ENCODE measurements at regions not wholly inside any gene's neighbourhood (a gene's known extent, or its start where the extent isn't known, plus 50 kb on each side); places are given as distances from the start of the nearest gene placed in this dataset.
"Not testable (repeated sequence)": the region's sequence is repeated elsewhere in the genome, so short reads cannot be mapped to it uniquely, and the experiment has no call there.

DNA sequence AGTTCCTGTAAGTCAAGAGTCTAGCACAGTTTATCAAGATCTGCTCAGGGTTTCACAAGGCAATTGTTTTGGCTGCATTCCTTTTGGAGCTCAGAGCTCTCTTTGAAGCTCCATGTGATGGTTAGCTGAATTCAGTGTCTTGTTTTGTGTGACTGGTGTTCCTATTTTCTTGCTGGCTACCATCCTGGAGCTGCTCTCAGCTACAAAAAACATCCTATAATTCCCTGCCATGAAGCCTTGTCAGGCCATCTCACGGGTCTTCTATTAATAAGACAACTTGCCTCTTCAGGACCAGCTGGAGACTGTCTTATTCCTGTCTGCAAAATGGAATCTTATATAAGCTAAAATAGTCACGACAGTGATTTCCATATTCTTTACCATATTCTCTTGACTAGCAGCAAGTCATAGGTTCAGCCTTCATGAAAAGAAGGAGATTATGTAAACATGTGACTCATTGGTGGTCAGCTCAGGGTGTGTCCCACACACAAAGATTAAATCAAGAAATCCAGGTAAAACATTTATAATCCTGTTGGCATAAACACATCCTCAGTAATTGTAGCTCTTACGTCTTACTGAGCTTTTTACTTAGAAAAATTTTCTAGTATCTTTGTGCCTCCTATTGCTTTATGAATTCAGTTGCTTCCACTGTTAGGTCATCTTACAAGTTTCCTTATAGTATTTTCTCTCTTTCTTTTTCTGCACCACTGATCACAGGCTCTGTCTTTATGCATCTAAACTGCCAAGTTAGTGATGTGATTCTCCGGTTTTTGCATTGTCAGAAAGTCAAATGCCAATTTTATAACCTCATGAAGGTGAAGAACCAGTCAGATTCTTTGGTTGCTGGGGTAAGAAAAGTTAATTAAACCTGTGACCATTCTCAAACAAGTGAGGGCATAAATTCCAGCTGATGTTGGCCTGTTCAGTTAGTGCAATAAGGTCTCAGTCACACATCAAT is 378.5 kb upstream of the MGAT4C start:
- DNase-seq: no peak

DNA sequence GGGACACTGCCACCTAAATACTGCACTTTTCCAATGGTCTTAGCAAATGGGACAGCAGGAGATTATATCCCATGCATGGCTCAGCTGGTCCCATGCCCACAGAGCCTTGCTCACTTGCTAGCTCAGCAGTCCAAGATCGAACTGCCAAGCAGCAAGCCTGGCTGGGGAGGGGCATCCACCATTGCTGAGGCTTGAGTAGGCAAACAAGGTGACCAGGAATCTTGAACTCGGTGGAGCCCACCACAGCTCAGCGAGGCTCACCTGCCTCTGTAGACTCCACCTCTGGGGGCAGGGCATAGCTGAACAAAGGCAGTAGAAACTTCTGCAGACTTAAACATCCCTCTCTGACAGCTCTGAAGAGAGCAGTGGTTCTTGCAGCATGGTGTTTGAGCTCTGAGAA is 370.8 kb upstream of the MGAT4C start:
- DNase-seq: no peak

DNA sequence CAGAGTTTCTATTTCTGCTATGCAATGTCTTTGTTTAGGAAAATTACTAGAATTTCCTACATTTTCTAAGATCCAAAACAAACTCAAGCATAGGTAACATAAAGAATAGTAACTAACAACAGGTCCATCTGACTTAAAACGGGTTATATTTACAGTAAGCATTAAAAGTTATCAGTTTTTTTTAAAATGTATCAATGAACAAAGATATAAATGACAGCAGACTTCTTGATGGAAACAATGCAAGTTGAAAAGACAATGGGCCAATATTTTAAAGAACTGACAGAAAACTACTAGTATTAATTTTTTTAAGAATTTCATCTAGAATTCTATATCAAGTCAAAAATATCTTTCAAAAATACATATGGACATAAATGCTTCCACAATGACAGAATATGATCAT is 367.1 kb upstream of the MGAT4C start:
- no peak for DNase-seq

DNA sequence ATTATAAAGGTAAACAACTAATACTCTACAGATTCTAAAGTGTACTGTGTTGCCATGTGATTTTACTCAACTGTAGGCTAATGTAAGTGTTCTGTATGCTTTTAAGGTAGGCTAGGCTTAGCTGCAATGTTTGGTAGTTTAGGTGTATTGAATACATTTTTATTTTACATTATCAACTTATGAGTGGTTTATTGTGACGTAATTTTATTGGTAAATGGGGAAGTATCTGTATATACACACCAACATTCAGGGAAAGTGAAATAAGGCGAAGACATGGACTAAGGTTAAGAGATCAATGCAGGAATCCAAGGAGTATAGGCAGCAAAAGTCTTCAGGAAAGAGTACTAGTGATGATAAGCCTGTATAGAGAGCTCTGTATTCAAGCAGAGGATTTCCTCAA is 365.8 kb upstream of the MGAT4C start:
- DNase-seq: no peak

DNA sequence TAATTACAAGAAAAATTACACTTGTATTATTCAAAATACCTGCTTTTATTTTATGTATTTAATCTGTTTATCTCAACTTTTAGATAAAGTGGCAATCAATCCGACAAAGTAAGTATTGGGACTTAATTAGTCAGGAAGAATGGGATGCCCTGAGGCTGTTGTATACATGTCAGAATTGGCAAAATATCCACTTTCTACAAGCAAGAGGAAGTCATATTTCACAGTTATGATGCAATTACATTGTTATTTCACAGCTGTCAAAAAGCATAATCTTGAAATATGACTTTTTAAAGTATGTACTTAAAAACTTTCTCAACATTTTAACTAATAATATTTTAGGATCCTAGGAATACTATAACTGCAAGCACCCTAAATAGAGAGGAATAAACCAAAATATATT is 357.1 kb upstream of the MGAT4C start:
- no peak for DNase-seq

DNA sequence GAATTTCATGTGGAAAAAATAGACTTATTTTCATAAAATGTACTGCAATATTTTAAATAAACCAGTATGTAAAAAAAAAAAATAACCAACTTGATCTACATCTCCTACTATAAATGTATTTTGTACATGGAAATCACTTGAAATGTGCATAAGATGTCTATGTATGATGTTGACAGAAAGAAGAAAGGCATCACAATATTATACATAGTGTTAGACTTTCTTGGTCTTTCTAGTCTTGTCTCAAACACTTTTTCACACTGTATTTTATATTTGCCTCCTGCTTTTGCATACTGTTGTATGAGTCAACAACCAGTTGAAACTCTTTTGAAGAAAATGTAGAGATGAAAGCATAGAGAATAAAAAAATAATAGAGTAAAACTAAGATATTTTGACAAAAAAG is 352.4 kb upstream of the MGAT4C start:
- no peak for DNase-seq

DNA sequence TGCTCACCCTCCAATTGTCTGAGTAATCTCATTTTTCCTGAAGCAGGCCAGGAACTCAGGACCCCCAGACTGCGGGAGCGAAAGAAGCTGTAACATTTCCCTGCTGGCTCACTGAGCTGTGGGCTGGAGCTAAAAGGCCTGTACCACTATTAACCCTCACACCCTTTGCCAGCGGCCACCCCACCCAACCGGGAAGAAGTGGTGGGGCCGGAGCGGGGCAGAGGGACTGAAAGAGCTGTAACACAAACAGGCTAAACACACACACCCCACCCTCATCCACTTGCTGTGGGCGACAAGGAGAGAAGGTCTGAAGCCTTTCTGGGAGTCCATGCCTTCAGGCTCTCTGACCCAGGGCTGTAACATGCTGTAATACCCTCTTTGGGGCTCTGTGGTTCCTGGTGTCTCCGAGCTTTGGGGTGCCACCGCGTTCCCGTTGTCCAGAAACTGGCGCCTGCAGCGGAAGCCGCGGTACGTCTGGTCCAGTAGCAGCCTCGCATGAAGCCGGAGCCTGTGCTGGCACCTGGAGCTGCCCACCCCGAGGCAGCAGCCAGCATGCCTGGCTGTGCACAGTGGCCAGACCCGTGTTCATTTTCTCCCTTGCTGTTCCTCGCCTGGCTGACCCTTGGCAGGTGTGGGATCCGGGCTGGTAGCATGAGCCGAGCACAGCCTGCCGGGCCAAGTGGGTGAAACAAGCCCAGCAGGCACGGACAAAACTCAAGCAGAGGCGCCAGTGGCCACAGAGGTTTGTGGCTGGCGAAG is 345.5 kb upstream of the MGAT4C start:
- no peak for DNase-seq

DNA sequence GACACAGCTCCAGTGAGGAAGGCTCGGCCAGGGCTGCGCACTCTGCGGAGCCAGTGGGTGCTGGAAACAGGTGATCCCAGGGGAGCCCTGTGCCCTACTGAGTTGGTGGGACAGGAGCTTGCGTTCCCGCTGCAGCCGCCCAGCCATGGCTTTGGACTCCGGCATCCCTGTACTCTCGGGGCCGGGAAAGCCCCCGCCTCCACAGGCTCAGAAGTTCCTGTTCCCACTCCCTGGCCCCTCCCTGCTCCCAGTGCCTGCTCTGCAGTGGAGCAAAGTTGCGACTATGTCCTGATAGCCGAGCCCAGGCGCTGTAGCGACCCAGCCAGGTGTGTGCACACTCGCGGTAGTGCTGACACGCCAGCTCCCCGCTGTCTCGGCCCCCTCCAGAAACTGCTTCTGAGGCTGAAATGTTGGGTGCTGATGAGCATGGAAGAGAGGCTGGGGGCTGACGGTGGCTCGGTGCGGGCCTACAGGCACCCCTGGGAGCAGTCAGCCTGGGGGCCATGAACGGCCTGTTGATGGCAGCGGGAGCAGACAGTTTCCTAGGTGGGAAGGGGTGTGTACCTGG is 344.6 kb upstream of the MGAT4C start:
- DNase-seq: no peak

DNA sequence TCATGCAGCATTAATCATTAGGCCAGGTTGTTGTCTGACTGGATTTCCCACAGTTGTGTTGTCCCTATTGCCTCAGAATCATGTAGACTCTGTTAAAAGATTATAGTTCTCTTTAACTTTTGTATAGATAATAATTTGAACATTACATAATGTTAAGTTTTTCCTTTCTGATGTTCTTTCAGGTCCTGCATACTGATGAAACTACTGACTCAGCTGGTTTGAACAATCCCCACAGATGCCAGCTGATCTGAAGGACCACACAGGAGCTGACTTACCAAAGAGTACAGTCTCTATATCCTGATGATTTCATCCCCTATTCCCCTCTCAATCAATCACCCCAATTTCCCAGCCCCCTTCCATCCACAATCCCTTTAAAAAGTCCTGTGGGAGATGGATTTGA is 341.2 kb upstream of the MGAT4C start:
- DNase-seq: no peak

DNA sequence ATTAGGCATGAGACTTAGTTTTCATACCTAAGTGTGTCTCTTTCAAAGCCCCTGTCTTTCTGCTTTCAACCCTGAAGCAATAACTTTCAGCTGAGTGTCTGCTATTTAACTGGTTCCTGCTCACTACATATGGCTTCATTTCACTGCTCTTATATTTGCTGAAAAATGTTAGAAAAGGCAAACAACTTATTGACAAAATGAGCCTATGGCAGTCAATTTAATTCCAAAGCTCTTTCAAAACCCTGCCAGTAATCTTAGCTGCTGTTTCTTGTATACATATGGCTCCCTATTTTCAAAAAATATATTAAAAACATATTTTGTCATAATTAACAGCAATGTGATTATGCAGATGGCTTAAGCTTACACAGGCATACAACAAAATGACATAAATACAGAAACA is 334.1 kb upstream of the MGAT4C start:
- no peak for DNase-seq

DNA sequence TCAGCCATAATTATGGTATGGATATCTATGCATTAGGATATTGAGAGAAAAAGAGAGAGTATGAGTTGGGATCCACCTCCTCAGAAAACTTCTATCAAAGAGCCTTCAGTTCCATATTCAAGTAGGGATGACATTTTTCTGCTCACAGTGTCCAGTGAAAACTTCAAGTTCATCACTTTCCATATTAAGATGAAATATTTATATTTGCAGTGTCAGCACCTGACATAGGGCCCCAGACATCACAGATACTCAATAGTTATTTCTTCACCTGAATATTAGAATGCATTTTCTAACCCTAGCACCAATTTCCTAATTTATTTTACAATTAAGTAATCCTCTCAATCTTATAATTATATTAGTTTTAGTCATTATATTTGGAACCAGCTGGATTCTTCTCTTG is 318.0 kb upstream of the MGAT4C start:
- no peak for DNase-seq

DNA sequence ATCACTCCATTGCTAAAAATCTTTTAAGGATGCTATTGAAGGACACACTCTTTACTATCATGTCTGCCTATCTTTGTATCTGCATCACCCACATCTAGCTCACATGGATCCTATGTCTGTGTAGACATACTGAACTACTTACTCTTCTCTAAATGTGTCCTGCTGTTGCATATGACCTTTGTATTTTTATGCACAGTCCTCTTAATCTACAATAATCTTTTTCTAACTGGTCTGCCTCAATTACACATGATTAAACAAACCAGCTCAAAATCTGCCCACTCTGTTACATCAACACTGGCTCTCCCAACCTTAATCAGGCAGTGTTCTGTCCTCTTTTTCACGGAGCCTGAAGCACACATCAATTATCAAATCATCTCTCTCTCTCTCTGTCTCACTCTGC is 316.3 kb upstream of the MGAT4C start:
- DNase-seq: no peak

DNA sequence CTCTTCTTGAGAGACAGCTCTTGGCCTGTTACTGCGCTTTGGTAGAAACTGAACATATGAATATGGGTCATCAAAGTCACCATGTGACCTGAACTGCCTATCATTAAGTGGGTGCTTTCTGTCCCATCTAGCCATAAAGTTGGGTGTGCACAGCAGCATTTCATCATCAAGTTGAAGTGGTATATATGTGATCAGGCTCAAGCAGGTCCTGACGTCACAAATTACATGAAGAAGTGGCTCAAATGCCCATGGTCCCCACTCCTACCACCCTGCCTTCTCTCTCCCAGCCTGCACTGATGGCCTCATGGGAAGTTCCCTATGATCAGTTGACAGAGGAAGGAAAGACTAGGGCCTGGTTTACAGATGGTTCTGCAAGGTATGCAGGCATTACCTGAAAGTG is 308.8 kb upstream of the MGAT4C start:
- DNase-seq: no peak

DNA sequence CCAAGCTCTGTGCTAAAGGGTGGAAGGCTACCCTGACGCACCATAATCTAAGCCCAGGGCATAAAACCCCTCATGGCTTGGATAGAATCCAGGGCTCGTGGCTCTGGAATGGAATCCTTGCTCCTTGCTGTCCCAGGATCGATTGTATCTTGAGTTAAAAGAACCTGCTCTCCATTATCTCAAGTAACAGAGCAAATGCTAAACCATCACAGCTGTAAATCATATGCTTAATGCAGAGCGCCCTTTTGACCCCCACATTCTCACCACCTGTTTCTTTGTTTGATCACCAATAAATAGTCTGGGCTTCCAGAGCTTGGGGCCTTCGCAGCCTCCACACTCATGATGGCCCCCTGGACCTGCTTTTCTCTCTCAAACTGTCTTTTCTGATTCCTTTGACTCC is 299.3 kb upstream of the MGAT4C start:
- not testable (repeated sequence) for DNase-seq

DNA sequence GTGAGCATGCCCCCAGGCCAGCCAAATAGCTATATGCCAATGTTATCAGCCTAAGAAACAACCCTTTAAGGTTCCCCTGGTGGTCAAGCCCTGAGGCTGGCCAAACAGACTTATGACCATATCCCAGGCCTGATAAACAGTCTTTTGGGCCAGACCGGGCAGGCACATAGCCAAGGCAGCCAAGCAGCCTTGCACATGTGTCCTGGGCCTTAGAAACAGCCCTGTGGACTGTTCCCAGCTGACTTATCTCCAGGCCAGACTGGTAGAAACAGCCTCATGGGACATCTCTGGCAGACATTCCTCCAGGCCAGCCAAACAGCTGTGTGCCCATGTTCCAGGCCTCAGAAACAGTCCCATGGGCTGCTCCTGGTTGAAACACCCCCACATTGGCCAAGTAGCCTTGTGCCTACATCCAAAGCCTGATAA is 295.0 kb upstream of the MGAT4C start:
- no peak for DNase-seq

DNA sequence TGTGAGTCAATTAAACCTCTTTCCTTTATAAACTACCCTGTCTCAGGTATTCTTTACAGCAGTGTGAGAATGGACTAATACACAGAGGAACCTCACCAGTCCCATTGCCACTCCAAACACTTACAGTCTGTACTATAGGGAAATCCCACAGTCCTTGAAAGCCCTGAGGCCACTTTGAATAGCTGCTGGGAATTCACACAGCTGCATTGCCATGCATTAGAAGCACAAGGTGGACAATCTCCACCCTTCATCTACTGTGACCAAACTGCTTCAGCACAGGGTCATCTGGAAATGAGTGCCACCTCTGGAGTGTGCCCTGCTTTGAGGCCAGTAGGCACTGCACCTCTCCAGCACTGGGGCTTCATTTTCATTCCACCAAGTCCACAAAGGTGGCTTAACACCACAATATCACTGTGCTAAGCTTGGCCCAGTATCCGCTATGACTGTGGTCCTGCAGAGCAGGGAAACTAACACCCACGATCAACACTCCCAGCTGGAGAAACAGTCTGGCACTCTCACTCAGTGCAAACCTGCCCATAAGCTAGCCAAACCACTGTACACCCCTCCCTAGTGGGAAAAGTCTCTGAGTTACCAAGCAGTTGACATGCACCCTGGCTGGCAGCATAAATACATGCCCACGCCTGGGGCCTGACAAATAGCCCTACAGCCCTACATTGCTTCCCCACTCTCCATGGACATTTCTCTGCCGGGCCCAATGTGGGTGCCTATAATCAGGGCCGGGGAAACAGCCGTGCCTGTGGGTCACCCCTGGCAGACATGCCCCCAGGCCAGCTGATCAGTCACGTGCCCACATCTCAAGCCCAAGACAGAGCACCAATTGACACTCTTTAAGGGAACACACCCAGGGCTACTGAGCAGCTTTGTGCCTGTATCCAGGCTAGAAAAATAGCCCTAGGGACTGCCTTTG is 294.3 kb upstream of the MGAT4C start:
- no peak for DNase-seq

DNA sequence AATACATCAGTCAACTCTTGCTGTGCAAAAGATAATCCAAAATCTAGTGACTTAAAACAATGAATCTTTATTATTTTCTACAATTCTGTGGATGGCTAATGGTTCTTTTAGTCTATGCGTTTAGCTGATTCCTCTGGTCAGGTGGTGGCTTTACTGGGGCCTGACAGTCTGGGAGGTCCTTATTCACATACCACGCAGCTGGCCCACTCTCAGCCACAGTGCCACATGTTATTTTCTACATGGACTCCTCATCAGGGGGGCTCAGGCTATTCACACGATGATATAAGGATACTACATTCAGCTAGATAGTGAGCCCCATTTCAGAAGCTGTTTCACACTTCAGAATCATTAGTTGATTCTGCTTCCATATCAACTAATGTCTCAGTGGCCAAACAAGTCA is 287.5 kb upstream of the MGAT4C start:
- no peak for DNase-seq

DNA sequence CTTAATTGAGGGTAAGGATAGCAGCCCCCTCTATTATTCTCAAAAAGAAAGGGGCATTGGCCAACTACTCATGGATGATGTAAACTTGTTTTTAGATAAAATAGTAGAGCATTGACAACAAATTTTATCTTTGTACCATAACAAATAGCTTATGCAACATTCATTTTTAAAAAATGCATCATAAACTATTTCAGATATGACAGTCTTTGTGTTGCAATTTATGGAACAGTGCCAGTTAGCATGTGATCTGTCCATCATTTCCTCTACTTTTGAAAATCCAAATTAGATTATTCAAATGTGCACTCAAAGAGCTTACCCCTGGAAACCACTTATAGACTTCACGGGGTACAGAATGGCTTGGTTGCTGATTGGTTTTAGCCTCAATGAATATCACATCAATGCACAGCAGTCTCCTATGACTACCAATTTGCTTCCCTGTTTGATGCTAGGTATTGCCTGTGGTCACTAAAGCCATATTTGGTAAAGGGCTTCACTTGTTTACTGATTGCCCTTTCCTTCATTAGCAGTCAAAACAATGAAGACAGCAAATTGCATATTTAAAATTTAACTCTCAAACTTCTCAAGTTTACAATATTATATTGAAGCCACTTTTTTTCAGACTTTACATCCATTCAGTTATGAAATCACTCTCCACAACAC is 274.9 kb upstream of the MGAT4C start:
- no peak for DNase-seq

DNA sequence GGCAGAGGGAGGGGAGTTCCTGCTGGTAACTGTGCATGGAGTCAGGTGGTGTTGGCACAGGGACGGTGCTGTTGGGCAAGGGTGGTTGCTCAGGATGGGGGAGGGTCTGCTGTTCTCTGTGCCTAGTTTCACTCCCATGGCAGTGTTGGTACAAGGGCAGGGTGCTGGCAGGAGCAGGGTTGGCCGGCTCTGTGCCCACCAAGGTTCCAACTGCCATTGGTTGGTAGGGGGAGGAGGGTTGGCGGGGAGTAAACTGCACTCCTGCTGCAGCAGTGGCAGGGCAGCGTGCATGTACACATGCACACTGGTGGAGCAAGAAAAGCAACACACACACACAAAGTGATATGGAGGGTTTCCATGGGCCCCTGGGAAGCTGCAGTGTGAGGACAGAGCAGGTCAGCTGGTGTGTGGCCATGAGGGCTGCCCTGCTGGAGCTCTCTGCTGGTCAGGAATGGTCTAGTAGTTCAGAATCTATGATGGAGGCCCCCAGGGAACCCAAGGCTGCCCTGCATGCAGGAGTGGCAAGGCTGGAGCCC is 269.9 kb upstream of the MGAT4C start:
- no peak for DNase-seq

DNA sequence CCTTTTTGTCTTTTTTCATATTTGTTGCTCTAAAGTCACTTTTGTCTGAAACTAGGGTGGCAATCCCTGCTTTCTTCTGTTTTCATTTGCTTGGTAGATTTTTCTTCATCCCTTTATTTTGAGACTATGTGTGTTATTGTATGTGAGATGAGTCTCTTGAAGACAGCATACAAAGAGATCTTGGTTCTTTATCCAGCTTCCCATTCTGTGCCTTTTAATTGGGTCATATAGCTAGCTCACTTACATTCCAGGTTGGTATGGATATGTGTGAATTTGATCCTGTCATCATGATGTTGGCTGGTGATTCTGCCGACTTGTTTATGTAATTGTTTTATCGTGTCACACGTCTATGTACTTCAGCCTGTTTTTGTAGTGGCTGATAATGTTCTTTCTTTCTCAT is 267.7 kb upstream of the MGAT4C start:
- no peak for DNase-seq

DNA sequence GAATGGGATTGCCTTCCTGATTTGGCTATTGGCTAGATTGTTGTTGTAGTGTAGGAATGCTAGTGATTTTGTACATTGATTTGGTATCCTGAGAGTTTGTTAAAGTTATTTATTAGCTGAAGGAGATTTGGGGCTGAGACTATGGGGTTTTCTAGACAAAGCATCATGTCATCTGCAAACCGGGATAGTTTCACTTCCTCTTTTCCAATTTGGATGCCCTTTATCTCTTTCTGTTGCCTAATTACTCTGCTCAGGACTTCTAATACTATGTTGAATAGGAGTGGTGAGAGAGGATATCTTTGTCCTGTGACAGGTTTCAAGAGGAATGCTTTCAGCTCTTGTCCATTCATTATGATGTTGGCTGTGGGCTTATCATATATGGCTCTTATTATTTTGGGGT is 265.7 kb upstream of the MGAT4C start:
- DNase-seq: no peak

DNA sequence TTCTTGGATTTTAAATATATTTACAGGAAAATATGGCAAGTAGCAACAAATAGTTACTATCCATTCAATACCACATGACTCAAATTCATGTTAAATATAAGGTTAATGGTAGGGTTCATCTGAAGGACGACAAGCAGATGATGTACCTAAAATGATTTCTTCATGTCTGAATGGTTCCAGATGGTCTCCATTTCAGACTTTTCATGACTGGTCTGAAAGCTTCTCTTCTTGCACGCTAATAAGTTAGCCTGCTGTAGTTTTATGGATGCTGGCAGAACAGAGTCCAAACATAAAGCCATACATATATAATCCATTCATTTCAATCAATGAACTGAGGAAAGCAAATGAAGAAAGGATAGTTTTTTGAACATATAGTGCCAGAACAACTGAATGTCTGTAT is 257.0 kb upstream of the MGAT4C start:
- no peak for DNase-seq
